Sigmoid colon (tissue), 6 donors: ENCODE measurements at regions not wholly inside any gene's neighbourhood (a gene's known extent, or its start where the extent isn't known, plus 50 kb on each side); places are given as distances from the start of the nearest gene placed in this dataset.

Experiments used
- DNase-seq: peaks from one replicate; pipeline ENCODE4 v3.0.0-alpha.2; 2019
- H3K27ac ChIP-seq, 4 donors: fragments of 200-600 bp; sonication (generic); one replicate each; pipeline ENCODE4 v1.5.1; 2016 to 2019; ENCODE audit warnings: mild to moderate bottlenecking in 1 of 4
- H3K27me3 ChIP-seq, 3 donors: fragments of 200-600 bp; sonication (generic); one replicate each; pipeline ENCODE4 v1.5.1; 2019; ENCODE audit warnings: mild to moderate bottlenecking in 1 of 3
- H3K36me3 ChIP-seq, 4 donors: fragments of 200-600 bp; sonication (generic); one replicate each; pipeline ENCODE4 v1.5.1; 2016 to 2019
- H3K4me1 ChIP-seq, 4 donors: fragments of 200-600 bp; sonication (generic); one replicate each; pipeline ENCODE4 v1.5.1; 2017 to 2019
- H3K4me3 ChIP-seq, 4 donors: fragments of 200-600 bp; sonication (generic); one replicate each; pipeline ENCODE4 v1.5.1; 2017 to 2019; ENCODE audit warnings: mild to moderate bottlenecking in 2 of 4, moderate library complexity in 1 of 4
- H3K9me3 ChIP-seq, 4 donors: fragments of 200-600 bp in 3 of 4; sonication (generic) in 3 of 4; one replicate each; pipeline versions ENCODE4 v1.5.1 to v1.6.1; 2013 to 2019
- EP300 ChIP-seq, 4 donors: sonication (generic); formaldehyde crosslinking; IDR thresholded peaks; one replicate each; pipeline ENCODE4 v1.6.1; 2017; ENCODE audit warnings: antibody characterized with exemption in 4 of 4
- POLR2A ChIP-seq, 2 donors: fragments of 450-650 bp; IDR thresholded peaks; one replicate each; pipeline ENCODE4 v1.6.1; 2016; ENCODE audit warnings: antibody characterized with exemption in 2 of 2, mild to moderate bottlenecking in 2 of 2, moderate library complexity in 2 of 2
- POLR2AphosphoS5 ChIP-seq, 4 donors: sonication (generic); formaldehyde crosslinking; IDR thresholded peaks; one replicate each; pipeline ENCODE4 v1.6.1; 2017; ENCODE audit warnings: antibody characterized with exemption in 4 of 4
- WGBS, 2 donors: extraction: QIAGEN DNeasy Blood & Tissue Kit; methylation state at CpG; one replicate each; pipeline ENCODE4 v1.1.7; 2013; 5-methylcytosine and 5-hydroxymethylcytosine counted together
- intact Hi-C: fragments of 100-400 bp; cut with DNase I; formaldehyde crosslinking; loops from one replicate; pipeline ENCODE4 v1.15.1; 2023
- TF ChIP-seq, protein P1 (sequence below), 4 experiments: fragments of 450-650 bp in 3 of 4; fragments of 200-600 bp in 1 of 4; IDR thresholded peaks; one replicate each; pipeline ENCODE4 v1.5.1; 2016 to 2019; ENCODE audit warnings: antibody characterized with exemption in 4 of 4, mild to moderate bottlenecking in 3 of 4, moderate library complexity in 2 of 4
- donor health status: healthy with polysubstance abuse.
- donor health status: healthy.

DNA sequence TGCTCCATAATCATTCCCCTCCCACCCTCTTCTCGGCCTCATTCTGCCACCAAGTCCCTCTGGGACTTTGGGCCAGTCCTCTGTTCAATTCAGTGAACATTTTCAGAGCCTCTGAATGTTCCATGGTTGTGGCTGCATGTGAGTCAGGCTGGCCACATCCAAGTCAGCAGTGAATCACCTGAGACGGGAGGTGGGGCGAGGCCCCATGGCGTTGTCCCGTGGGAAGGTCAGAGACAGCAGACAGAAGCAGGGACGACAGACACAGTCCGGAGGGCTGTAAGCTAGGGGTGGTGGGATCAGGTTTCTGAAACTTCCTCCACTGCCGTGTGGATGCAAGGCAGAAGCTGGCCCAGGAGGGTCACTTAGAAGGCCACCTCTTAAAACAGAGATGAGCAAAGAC is 324.8 kb downstream of the MN1 start:
- no peaks in the 10 kb centered on the region for H3K9me3 ChIP-seq
- WGBS, 2 donors, result 77 to 82% methylated on average over 8 of the region's 8 CpGs
- H3K36me3 ChIP-seq, result no peaks in the 10 kb centered on the region
- no peaks in the 10 kb centered on the region for H3K27me3 ChIP-seq
- H3K4me1 ChIP-seq, result peaks cover 0 to 11% (median 9%) of the 10 kb centered on the region in 4 donors
- TF ChIP-seq POLR2AphosphoS5 (IDR thresholded peaks at IDR 0.05), result no peak
- TF ChIP-seq, protein P1, sequence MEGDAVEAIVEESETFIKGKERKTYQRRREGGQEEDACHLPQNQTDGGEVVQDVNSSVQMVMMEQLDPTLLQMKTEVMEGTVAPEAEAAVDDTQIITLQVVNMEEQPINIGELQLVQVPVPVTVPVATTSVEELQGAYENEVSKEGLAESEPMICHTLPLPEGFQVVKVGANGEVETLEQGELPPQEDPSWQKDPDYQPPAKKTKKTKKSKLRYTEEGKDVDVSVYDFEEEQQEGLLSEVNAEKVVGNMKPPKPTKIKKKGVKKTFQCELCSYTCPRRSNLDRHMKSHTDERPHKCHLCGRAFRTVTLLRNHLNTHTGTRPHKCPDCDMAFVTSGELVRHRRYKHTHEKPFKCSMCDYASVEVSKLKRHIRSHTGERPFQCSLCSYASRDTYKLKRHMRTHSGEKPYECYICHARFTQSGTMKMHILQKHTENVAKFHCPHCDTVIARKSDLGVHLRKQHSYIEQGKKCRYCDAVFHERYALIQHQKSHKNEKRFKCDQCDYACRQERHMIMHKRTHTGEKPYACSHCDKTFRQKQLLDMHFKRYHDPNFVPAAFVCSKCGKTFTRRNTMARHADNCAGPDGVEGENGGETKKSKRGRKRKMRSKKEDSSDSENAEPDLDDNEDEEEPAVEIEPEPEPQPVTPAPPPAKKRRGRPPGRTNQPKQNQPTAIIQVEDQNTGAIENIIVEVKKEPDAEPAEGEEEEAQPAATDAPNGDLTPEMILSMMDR (IDR thresholded peaks at IDR 0.05), result no peak
- TF ChIP-seq POLR2A (IDR thresholded peaks at IDR 0.05), result no peak
- TF ChIP-seq EP300 (IDR thresholded peaks at IDR 0.05), result no peak
- no peak overlapping the region for H3K4me3 ChIP-seq
- H3K27ac ChIP-seq, result no peak overlapping the region
- no peak for DNase-seq
- intact Hi-C loops, result no loop called here

GRCh38 chr22:27477171-27477570 is 324.4 kb downstream of the MN1 start:
- Histone ChIP-seq H3K27ac (no peak overlapping the region), H3K4me3 (no peak overlapping the region), H3K4me1 (peaks cover 0 to 11% (median 9%) of the 10 kb centered on the region in 4 donors), H3K27me3 (no peaks in the 10 kb centered on the region), H3K36me3 (no peaks in the 10 kb centered on the region), H3K9me3 (no peaks in the 10 kb centered on the region)
- no peak for TF ChIP-seq POLR2AphosphoS5 (IDR thresholded peaks at IDR 0.05)
- no peak for DNase-seq
- 89 to 96% methylated on average over 7 of the region's 7 CpGs for WGBS, 2 donors
- intact Hi-C loops, result no loop called here

DNA sequence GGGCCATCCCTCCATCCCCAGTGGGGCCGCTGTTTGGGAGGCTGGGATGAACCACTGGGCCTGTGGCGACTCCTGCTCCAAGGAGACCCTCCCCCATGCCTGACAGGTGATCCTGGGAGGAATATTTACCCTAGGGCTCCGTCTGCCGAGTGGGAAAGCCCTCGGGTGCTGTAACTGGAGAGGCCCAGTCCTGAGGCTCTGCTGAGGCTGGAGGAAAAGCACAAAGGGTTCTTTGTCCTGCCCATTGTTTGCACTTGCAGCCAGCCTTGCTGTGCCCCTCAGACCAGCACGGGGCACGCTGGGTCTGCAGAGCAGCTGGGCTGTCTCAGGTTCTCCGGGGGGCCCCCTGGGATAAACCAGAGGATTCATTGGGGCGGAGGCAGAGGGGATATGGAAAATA is 321.1 kb downstream of the MN1 start:
- TF ChIP-seq POLR2A (IDR thresholded peaks at IDR 0.05) (no peak), POLR2AphosphoS5 (IDR thresholded peaks at IDR 0.05) (no peak), EP300 (IDR thresholded peaks at IDR 0.05) (no peak)
- TF ChIP-seq, protein P1 (IDR thresholded peaks at IDR 0.05), result no peak
- Histone ChIP-seq H3K36me3 (no peaks in the 10 kb centered on the region), H3K4me1 (peaks cover 0 to 3% (median under 1%) of the 10 kb centered on the region in 4 donors), H3K27me3 (no peaks in the 10 kb centered on the region), H3K27ac (no peak overlapping the region), H3K9me3 (no peaks in the 10 kb centered on the region), H3K4me3 (no peak overlapping the region)
- DNase-seq, result no peak
- intact Hi-C loops, result no loop called here
- WGBS, 2 donors, result 28 to 63% methylated on average over 9 of the region's 9 CpGs

GRCh38 chr22:27482402-27482801 is 319.2 kb downstream of the MN1 start:
- DNase-seq, result no peak
- intact Hi-C loops, result no loop called here

DNA sequence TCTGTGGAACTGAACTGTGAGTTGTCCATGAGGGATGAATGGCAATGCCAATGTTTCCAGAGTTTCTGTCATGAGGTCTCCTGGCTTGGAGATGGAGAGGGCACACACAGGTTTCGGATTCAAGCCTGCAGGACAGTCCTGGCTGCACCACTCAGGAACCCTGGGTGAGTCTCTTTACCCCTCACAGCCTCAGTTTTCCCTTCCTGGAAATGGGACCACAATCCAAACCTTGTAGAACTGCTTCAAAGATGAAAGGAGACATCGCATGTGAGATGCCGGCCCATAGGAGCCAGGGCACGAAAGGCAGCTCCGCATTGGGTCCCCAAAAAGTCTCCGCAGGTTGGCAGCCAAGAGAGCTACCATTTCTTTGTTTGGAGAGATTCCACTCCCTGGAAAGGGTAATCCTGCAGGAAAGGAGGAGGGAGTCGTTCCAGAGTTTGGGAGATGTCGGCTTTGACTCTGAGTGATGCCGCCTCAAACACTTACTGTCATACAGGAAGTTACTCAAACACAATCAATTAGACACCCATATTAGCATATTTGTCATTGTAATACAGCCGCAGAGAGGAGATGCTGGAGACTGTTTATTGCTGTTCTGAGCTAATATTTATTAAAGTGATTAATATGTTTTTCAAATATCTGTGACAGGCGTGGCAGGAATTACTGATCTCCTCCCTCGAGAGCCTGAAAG is 318.3 kb downstream of the MN1 start:
- Histone ChIP-seq H3K36me3 (no peaks in the 10 kb centered on the region), H3K4me1 (peaks cover 0 to 2% (median 0%) of the 10 kb centered on the region in 4 donors), H3K4me3 (no peak overlapping the region), H3K27ac (no peak overlapping the region), H3K27me3 (peaks cover 0 to 9% (median 5%) of the 10 kb centered on the region in 3 donors), H3K9me3 (no peaks in the 10 kb centered on the region)
- no peak for DNase-seq
- intact Hi-C loops, result no loop called here
- no peak for TF ChIP-seq POLR2A (IDR thresholded peaks at IDR 0.05)
- TF ChIP-seq POLR2AphosphoS5 (IDR thresholded peaks at IDR 0.05), result no peak
- no peak for TF ChIP-seq EP300 (IDR thresholded peaks at IDR 0.05)
- TF ChIP-seq, protein P1 (IDR thresholded peaks at IDR 0.05), result no peak
- WGBS, 2 donors, result 78 to 80% methylated on average over 12 of the region's 12 CpGs

More at GRCh38 chr22:27482402-27482801, 319.2 kb downstream of the MN1 start:
- H3K27me3 ChIP-seq, result peaks cover 0 to 1% (median 0%) of the 10 kb centered on the region in 3 donors
- WGBS, 2 donors, result 61 to 66% methylated on average over 11 of the region's 11 CpGs
- no peaks in the 10 kb centered on the region for H3K9me3 ChIP-seq
- no peaks in the 10 kb centered on the region for H3K4me1 ChIP-seq
- no peaks in the 10 kb centered on the region for H3K36me3 ChIP-seq
- no peak overlapping the region for H3K4me3 ChIP-seq
- no peak overlapping the region for H3K27ac ChIP-seq
- TF ChIP-seq POLR2AphosphoS5 (IDR thresholded peaks at IDR 0.05) (no peak), EP300 (IDR thresholded peaks at IDR 0.05) (no peak), POLR2A (IDR thresholded peaks at IDR 0.05) (no peak)
- TF ChIP-seq, protein P1 (IDR thresholded peaks at IDR 0.05), result no peak
